ENCODE measurements at regions not wholly inside any gene's neighbourhood (a gene's known extent, or its start where the extent isn't known, plus 50 kb on each side); places are given as distances from the start of the nearest gene placed in this dataset.

DNA sequence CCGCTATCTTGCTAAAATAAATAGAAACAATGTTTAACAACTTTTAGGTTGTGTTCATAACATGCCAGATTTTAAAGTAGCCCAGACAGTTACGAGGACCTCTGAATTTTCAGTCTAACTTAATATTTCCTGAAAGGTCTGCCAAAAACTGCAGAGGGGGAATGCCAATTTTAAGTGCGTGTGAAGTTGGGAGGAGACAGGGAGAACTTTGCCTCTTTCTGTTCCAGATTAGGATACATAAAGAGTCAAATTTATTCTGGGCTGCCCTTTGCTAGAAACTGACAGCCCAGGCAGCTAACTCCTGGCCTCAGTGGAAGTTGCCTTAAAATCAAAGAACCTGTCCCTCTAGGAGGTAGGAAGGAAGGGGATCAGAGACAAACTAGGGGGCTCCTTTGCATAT is 52.3 kb upstream of the PIP4K2A start:
- DNase-seq (ENCODE audit: low read depth), result no peak

DNA sequence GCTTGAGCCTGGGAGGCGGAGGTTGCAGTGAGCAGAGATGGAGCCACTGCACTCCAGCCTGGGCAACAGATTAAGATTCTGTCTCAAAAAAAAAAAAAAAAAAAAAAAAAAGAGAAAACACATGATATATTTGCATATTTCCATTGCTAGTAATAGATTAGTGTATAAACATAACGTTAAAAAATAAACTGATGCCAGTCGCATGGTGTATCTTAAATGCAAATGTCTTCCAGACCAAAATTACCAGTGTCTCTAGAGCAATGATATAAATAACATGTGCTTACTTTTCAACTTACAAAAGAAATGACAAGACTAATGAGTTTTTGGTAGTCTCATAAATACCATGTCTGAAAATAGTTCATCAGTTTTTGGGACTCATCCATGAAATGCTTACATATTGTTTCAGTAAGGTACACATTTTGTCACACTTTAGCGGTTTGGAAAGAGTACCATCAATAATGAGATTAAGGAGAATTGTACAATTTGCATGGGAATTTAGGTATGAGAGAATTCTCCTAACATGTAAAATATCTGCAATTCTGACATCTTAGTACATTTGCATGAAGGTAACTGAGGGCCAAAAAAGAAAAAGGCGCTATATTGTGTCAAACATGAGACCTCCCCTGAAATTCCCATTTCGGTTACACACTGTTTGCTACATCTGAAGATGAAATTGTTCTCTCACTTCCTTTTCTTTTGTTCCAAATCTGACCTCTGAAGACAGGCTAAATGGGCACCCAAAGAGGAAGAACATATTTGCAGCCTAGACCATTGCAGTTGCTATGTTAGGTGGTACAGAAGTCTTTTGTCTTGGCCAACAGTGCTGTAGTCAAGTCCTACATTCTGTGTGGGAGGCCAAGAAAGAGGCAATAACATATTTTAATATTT is 51.5 kb upstream of the PIP4K2A start:
- DNase-seq (ENCODE audit: low read depth), result no peak

DNA sequence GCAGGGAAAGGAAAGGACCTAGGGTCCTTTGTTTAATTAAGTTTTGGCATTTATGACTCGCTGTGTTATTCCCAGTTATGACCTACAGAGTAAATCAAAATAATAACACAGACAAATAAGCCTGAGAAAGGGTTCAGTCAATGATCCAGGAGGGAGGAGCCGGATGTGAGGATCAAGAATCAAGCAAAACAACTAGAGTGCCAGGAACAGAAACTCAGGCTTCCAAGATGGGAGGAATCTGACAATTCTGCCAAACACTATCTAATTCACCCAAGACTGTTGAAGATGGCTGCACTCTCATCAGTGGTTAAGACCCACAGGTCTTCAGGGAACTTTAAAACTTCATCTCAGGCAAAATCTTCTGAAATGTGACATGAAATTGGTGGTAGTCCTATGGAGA is 50.3 kb upstream of the PIP4K2A start:
- DNase-seq (ENCODE audit: low read depth), result no peak
